GM23338 (cell line): ENCODE measurements at regions not wholly inside any gene's neighbourhood (a gene's known extent, or its start where the extent isn't known, plus 50 kb on each side); places are given as distances from the start of the nearest gene placed in this dataset.

Experiments
- ATAC-seq: fragments of 200-7000 bp; cut with Tn5 transposase; 3 replicates; pipeline ENCODE4 v1.9.1; 2020
- DNase-seq: peaks from one replicate; pipeline ENCODE4 v3.0.0-alpha.2; 2015; ENCODE audit warnings: low spot score
- H2AFZ ChIP-seq: fragments of 200-600 bp; sonication (generic); 2 replicates; pipeline ENCODE4 v1.8.0; 2016; ENCODE audit warnings: antibody characterized with exemption, mild to moderate bottlenecking, moderate library complexity
- H3F3A ChIP-seq: fragments of 200-600 bp; sonication (generic); replicated peaks from 2 replicates; pipeline ENCODE4 v1.8.0; 2017; ENCODE audit warnings: antibody characterized with exemption, mixed run types, low read depth
- H3K27ac ChIP-seq: fragments of 200-600 bp; sonication (generic); 2 replicates; pipeline ENCODE4 v1.6.1; 2016; ENCODE audit warnings: low read depth
- H3K27me3 ChIP-seq: fragments of 200-600 bp; sonication (generic); 2 replicates; pipeline ENCODE4 v1.8.0; 2016; ENCODE audit warnings: mild to moderate bottlenecking, mixed run types, moderate library complexity; ENCODE audit not compliant: insufficient read depth
- H3K36me3 ChIP-seq: fragments of 200-600 bp; sonication (generic); 2 replicates; pipeline ENCODE4 v1.8.0; 2016; ENCODE audit warnings: mild to moderate bottlenecking; ENCODE audit not compliant: insufficient read depth
- H3K4me1 ChIP-seq: fragments of 200-600 bp; sonication (generic); 2 replicates; pipeline ENCODE4 v1.8.0; 2016; ENCODE audit warnings: mild to moderate bottlenecking, moderate library complexity; ENCODE audit not compliant: insufficient read depth
- H3K4me2 ChIP-seq: fragments of 200-600 bp; sonication (generic); 2 replicates; pipeline ENCODE4 v1.7.1; 2017; ENCODE audit warnings: mixed run types
- H3K4me3 ChIP-seq: fragments of 200-600 bp; sonication (generic); 2 replicates; pipeline ENCODE4 v1.6.1; 2016; ENCODE audit warnings: mixed run types
- H3K79me2 ChIP-seq: fragments of 200-600 bp; sonication (generic); replicated peaks from 2 replicates; pipeline ENCODE4 v1.8.0; 2017; ENCODE audit warnings: mild to moderate bottlenecking; ENCODE audit not compliant: insufficient read depth
- H3K9me2 ChIP-seq: fragments of 200-600 bp; sonication (generic); 2 replicates; pipeline ENCODE4 v1.8.0; 2017; ENCODE audit not compliant: insufficient read depth
- H4K20me1 ChIP-seq: fragments of 200-600 bp; sonication (generic); replicated peaks from 2 replicates; pipeline ENCODE4 v1.8.0; 2017; ENCODE audit warnings: mild to moderate bottlenecking; ENCODE audit not compliant: insufficient read depth
- H3K27ac Mint-ChIP-seq: 2 replicates; pipeline ENCODE4 v1.8.0; 2020; ENCODE audit warnings: inconsistent platforms, mild to moderate bottlenecking, moderate library complexity, mixed read lengths
- H3K27me3 Mint-ChIP-seq: 3 replicates; pipeline ENCODE4 v1.8.0; 2022; ENCODE audit warnings: low read depth, mild to moderate bottlenecking, moderate library complexity, mixed read lengths, inconsistent platforms; ENCODE audit not compliant: insufficient read depth, poor library complexity
- H3K36me3 Mint-ChIP-seq: 3 replicates; pipeline ENCODE4 v1.8.0; 2021; ENCODE audit warnings: low read depth, mild to moderate bottlenecking, inconsistent platforms, moderate library complexity, mixed read lengths
- H3K4me1 Mint-ChIP-seq: 3 replicates; pipeline ENCODE4 v1.8.0; 2020; ENCODE audit warnings: mild to moderate bottlenecking, inconsistent platforms, mixed read lengths
- H3K4me3 Mint-ChIP-seq: 3 replicates; pipeline ENCODE4 v1.8.0; 2021; ENCODE audit warnings: moderate library complexity, mild to moderate bottlenecking, inconsistent platforms, mixed read lengths
- H3K9me3 Mint-ChIP-seq: 3 replicates; pipeline ENCODE4 v1.8.0; 2020; ENCODE audit warnings: moderate library complexity, mild to moderate bottlenecking, inconsistent platforms, mixed read lengths
- EZH2 ChIP-seq: fragments of 200-600 bp; sonication (generic); IDR thresholded peaks from one replicate; pipeline ENCODE4 v1.8.0; 2017; ENCODE audit warnings: antibody characterized with exemption, mild to moderate bottlenecking, low read depth; ENCODE audit not compliant: unreplicated experiment
- JUNB ChIP-seq: IDR thresholded peaks from one replicate; pipeline ENCODE4 v1.6.1; 2016; ENCODE audit warnings: antibody characterized with exemption; ENCODE audit not compliant: unreplicated experiment
- STAT1 ChIP-seq: IDR thresholded peaks from one replicate; pipeline ENCODE4 v1.6.1; 2016; ENCODE audit warnings: antibody characterized with exemption; ENCODE audit not compliant: unreplicated experiment
- ZNF331 ChIP-seq: fragments of 250-450 bp; sonication (Bioruptor Pico); IDR thresholded peaks from 2 replicates; pipeline ENCODE4 v1.5.0; 2020; ENCODE audit warnings: low read depth, mild to moderate bottlenecking, moderate library complexity
- TF ChIP-seq, protein P1 (sequence below), 2 experiments: fragments of 200-600 bp in 1 of 2; sonication (generic) in 1 of 2; conservative IDR thresholded peaks; 2 replicates each; pipeline versions ENCODE4 v1.5.1 to v1.6.1; 2016 to 2017; ENCODE audit warnings: antibody characterized with exemption in 2 of 2, low read depth in 2 of 2, mild to moderate bottlenecking in 2 of 2, moderate library complexity in 1 of 2
- TF ChIP-seq, protein P2 (sequence below): fragments of 250-450 bp; sonication (Bioruptor Pico); IDR thresholded peaks from 2 replicates; pipeline ENCODE4 v1.5.0; 2020; ENCODE audit warnings: mild to moderate bottlenecking, moderate library complexity
- TF ChIP-seq, protein P3 (sequence below): IDR thresholded peaks from one replicate; pipeline ENCODE4 v1.6.1; 2018; ENCODE audit warnings: antibody characterized with exemption; ENCODE audit not compliant: unreplicated experiment

DNA sequence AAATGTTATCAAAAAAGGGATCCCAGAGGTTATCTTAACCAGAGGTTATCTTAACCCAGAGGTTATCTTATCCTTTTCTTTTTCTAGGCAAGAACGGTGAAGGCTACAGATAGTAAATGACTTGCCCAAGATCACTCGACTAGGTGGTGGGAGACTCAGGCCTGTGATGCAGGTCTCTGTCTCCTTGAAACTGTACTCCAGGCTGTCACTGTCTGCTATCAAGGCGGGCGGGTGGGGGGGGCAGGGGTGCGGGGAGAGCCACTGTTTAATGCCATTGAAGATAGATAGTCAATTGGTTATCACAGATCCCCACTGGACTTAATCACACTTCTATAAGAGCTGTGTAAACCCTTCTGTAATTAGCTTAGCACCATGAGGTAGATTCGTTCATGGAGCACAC lies 315.9 kb upstream of the TCF4 start:
- Mint-ChIP-seq H3K36me3 (no peaks in the 10 kb centered on the region; the same call in 2 of the 3 replicates), H3K27ac (no peak overlapping the region), H3K27me3 (no peaks in the 10 kb centered on the region), H3K4me1 (peaks cover 30% of the 10 kb centered on the region), H3K4me3 (no peak overlapping the region), H3K9me3 (no peaks in the 10 kb centered on the region)
- Histone ChIP-seq H3K27ac (no peak overlapping the region), H3K9me2 (no peaks in the 10 kb centered on the region; the same call in 1 of the 2 replicates), H3K27me3 (no peaks in the 10 kb centered on the region), H3F3A (no peaks in the 10 kb centered on the region), H3K79me2 (no peaks in the 10 kb centered on the region), H3K4me1 (peaks cover 21% of the 10 kb centered on the region), H3K4me3 (no peak overlapping the region), H3K4me2 (no peak overlapping the region), H4K20me1 (no peaks in the 10 kb centered on the region), H2AFZ (no peak overlapping the region), H3K36me3 (no peaks in the 10 kb centered on the region)
- TF ChIP-seq EZH2, result no peak
- TF ChIP-seq, protein P1, sequence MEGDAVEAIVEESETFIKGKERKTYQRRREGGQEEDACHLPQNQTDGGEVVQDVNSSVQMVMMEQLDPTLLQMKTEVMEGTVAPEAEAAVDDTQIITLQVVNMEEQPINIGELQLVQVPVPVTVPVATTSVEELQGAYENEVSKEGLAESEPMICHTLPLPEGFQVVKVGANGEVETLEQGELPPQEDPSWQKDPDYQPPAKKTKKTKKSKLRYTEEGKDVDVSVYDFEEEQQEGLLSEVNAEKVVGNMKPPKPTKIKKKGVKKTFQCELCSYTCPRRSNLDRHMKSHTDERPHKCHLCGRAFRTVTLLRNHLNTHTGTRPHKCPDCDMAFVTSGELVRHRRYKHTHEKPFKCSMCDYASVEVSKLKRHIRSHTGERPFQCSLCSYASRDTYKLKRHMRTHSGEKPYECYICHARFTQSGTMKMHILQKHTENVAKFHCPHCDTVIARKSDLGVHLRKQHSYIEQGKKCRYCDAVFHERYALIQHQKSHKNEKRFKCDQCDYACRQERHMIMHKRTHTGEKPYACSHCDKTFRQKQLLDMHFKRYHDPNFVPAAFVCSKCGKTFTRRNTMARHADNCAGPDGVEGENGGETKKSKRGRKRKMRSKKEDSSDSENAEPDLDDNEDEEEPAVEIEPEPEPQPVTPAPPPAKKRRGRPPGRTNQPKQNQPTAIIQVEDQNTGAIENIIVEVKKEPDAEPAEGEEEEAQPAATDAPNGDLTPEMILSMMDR (conservative IDR thresholded peaks at IDR 0.05; ENCODE audit: low read depth in 2 of 2), result no peak
- TF ChIP-seq JUNB, result no peak
- ATAC-seq (no peak), DNase-seq (no peak)

DNA sequence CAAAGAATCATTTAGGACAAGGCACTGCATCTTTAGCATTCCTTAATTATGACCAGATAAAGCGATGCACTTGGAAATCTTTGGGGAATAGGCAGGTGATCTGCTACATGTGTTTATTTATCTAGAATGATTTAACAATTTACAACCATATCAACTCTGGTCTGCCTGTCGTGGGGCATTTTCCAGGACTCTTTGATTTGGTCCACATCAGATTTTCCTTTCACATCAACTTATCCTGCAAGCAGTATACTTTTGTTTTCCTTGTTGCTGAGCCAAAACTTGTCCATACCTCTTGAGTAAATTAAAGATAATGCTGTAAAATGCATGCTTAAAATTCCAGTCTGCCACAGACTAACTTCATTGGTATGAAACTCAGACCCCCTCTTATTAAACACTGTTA lies 312.4 kb upstream of the TCF4 start:
- no peaks in the 10 kb centered on the region; the same call in 2 of the 3 replicates for H3K9me3 Mint-ChIP-seq
- peaks cover 13% of the 10 kb centered on the region for H3K4me1 ChIP-seq
- no peaks in the 10 kb centered on the region for H3F3A ChIP-seq
- TF ChIP-seq, protein P2, sequence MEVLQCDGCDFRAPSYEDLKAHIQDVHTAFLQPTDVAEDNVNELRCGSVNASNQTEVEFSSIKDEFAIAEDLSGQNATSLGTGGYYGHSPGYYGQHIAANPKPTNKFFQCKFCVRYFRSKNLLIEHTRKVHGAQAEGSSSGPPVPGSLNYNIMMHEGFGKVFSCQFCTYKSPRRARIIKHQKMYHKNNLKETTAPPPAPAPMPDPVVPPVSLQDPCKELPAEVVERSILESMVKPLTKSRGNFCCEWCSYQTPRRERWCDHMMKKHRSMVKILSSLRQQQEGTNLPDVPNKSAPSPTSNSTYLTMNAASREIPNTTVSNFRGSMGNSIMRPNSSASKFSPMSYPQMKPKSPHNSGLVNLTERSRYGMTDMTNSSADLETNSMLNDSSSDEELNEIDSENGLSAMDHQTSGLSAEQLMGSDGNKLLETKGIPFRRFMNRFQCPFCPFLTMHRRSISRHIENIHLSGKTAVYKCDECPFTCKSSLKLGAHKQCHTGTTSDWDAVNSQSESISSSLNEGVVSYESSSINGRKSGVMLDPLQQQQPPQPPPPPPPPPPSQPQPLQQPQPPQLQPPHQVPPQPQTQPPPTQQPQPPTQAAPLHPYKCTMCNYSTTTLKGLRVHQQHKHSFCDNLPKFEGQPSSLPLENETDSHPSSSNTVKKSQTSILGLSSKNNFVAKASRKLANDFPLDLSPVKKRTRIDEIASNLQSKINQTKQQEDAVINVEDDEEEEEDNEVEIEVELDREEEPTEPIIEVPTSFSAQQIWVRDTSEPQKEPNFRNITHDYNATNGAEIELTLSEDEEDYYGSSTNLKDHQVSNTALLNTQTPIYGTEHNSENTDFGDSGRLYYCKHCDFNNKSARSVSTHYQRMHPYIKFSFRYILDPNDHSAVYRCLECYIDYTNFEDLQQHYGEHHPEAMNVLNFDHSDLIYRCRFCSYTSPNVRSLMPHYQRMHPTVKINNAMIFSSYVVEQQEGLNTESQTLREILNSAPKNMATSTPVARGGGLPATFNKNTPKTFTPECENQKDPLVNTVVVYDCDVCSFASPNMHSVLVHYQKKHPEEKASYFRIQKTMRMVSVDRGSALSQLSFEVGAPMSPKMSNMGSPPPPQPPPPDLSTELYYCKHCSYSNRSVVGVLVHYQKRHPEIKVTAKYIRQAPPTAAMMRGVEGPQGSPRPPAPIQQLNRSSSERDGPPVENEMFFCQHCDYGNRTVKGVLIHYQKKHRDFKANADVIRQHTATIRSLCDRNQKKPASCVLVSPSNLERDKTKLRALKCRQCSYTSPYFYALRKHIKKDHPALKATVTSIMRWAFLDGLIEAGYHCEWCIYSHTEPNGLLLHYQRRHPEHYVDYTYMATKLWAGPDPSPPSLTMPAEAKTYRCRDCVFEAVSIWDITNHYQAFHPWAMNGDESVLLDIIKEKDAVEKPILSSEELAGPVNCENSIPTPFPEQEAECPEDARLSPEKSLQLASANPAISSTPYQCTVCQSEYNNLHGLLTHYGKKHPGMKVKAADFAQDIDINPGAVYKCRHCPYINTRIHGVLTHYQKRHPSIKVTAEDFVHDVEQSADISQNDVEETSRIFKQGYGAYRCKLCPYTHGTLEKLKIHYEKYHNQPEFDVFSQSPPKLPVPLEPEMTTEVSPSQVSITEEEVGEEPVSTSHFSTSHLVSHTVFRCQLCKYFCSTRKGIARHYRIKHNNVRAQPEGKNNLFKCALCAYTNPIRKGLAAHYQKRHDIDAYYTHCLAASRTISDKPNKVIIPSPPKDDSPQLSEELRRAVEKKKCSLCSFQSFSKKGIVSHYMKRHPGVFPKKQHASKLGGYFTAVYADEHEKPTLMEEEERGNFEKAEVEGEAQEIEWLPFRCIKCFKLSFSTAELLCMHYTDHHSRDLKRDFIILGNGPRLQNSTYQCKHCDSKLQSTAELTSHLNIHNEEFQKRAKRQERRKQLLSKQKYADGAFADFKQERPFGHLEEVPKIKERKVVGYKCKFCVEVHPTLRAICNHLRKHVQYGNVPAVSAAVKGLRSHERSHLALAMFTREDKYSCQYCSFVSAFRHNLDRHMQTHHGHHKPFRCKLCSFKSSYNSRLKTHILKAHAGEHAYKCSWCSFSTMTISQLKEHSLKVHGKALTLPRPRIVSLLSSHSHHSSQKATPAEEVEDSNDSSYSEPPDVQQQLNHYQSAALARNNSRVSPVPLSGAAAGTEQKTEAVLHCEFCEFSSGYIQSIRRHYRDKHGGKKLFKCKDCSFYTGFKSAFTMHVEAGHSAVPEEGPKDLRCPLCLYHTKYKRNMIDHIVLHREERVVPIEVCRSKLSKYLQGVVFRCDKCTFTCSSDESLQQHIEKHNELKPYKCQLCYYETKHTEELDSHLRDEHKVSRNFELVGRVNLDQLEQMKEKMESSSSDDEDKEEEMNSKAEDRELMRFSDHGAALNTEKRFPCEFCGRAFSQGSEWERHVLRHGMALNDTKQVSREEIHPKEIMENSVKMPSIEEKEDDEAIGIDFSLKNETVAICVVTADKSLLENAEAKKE (CRISPR knock-in tag), result no peak
- TF ChIP-seq, protein P1 (conservative IDR thresholded peaks at IDR 0.05; ENCODE audit: low read depth in 2 of 2), result no peak
- TF ChIP-seq, protein P3, sequence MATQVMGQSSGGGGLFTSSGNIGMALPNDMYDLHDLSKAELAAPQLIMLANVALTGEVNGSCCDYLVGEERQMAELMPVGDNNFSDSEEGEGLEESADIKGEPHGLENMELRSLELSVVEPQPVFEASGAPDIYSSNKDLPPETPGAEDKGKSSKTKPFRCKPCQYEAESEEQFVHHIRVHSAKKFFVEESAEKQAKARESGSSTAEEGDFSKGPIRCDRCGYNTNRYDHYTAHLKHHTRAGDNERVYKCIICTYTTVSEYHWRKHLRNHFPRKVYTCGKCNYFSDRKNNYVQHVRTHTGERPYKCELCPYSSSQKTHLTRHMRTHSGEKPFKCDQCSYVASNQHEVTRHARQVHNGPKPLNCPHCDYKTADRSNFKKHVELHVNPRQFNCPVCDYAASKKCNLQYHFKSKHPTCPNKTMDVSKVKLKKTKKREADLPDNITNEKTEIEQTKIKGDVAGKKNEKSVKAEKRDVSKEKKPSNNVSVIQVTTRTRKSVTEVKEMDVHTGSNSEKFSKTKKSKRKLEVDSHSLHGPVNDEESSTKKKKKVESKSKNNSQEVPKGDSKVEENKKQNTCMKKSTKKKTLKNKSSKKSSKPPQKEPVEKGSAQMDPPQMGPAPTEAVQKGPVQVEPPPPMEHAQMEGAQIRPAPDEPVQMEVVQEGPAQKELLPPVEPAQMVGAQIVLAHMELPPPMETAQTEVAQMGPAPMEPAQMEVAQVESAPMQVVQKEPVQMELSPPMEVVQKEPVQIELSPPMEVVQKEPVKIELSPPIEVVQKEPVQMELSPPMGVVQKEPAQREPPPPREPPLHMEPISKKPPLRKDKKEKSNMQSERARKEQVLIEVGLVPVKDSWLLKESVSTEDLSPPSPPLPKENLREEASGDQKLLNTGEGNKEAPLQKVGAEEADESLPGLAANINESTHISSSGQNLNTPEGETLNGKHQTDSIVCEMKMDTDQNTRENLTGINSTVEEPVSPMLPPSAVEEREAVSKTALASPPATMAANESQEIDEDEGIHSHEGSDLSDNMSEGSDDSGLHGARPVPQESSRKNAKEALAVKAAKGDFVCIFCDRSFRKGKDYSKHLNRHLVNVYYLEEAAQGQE, result no peak
- TF ChIP-seq STAT1, result no peak
- TF ChIP-seq ZNF331 (CRISPR knock-in tag), result no peak
- no peak for TF ChIP-seq EZH2

More for the DNA sequence above, 312.4 kb upstream of the TCF4 start:
- H3K4me3 Mint-ChIP-seq, result no peak overlapping the region
- no peaks in the 10 kb centered on the region for H3K36me3 ChIP-seq
- peaks cover 22% of the 10 kb centered on the region for H3K4me1 Mint-ChIP-seq
- ATAC-seq, result no peak
- DNase-seq, result no peak
- no peak overlapping the region for H2AFZ ChIP-seq
- peaks cover 4% of the 10 kb centered on the region; the same call in 1 of the 2 replicates for H3K79me2 ChIP-seq
- no peaks in the 10 kb centered on the region; the same call in 1 of the 2 replicates for H3K9me2 ChIP-seq
- H3K4me3 ChIP-seq, result no peak overlapping the region
- no peaks in the 10 kb centered on the region for H3K27me3 ChIP-seq
- H3K4me2 ChIP-seq, result no peak overlapping the region
- peaks cover 2% of the 10 kb centered on the region for H3K27me3 Mint-ChIP-seq
- no peaks in the 10 kb centered on the region for H3K36me3 Mint-ChIP-seq
- no peaks in the 10 kb centered on the region for H4K20me1 ChIP-seq
- 0 out of 2 replicates have a peak overlapping the region, but pooled peaks have one; percentile 20 for H3K27ac Mint-ChIP-seq
- no peak overlapping the region for H3K27ac ChIP-seq
